AG04449 (cell line): ENCODE measurements at regions not wholly inside any gene's neighbourhood (a gene's known extent, or its start where the extent isn't known, plus 50 kb on each side); places are given as distances from the start of the nearest gene placed in this dataset.

Experiments
- CTCF ChIA-PET: fragments of 350-600 bp; formaldehyde crosslinking; extraction: SDS; loops from one replicate; lab custom pipeline; 2021; ENCODE audit warnings: antibody characterized with exemption; lab: Yijun Ruan, JAX
- POLR2A ChIA-PET: fragments of 400-600, 350-600 bp; formaldehyde crosslinking; extraction: SDS; loops from one replicate; lab custom pipeline; 2020; ENCODE audit warnings: antibody characterized with exemption, inconsistent platforms; lab: Yijun Ruan, JAX
- DNase-seq: peaks from one replicate; pipeline ENCODE4 v3.0.0-alpha.2; 2010; ENCODE audit warnings: low read depth, low spot score
- H3K4me3 ChIP-seq: 2 replicates; pipeline ENCODE4 v1.5.1; 2011; ENCODE audit warnings: low read depth, mild to moderate bottlenecking, control low read depth, low read length
- TF ChIP-seq, protein P1 (sequence below): IDR thresholded peaks from one replicate; pipeline ENCODE4 v1.5.1; 2011; ENCODE audit warnings: mild to moderate bottlenecking, moderate library complexity, low read length, control low read depth, inconsistent platforms; ENCODE audit not compliant: insufficient read depth; ENCODE audit errors: missing control alignments

DNA sequence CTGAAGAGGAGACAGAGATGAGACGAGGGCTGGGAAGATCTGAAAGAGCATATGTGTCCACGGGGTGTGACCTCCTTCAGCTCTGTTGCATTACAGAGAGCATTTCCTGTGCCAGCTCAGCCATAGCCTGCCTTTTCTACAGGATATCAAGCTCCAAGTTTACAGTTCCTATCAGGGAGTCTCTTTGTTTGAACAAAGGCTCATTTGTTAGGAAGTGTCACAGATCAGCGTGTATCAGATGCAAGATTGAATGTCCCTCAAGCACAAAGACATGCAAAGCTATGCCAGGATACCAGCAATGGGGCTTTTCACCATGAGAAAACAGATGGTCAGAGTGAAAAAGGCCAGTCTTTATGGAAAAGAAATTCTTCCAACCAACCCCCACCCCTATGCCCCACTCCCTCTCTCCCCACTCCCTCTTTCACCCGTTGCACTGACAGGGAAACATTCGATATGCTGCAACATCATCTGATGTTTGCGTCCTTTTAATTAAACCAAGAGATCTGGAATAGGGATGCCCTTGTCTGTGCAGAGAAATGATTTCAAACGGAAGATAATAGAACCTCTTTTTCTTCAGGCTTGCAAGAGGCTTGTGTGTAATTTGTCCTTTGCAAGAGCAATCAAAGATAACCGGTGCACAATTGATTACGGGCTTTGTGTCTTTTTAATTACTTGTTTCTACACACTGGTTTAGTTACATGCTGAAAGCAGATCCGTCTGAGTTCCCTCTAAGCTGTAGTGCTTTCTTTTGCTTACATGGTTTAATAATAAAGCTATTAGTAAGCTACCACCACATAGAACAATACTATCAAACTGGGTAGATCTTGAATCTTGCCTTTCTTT is 263.1 kb upstream of the RGMB start:
- TF ChIP-seq, protein P1, sequence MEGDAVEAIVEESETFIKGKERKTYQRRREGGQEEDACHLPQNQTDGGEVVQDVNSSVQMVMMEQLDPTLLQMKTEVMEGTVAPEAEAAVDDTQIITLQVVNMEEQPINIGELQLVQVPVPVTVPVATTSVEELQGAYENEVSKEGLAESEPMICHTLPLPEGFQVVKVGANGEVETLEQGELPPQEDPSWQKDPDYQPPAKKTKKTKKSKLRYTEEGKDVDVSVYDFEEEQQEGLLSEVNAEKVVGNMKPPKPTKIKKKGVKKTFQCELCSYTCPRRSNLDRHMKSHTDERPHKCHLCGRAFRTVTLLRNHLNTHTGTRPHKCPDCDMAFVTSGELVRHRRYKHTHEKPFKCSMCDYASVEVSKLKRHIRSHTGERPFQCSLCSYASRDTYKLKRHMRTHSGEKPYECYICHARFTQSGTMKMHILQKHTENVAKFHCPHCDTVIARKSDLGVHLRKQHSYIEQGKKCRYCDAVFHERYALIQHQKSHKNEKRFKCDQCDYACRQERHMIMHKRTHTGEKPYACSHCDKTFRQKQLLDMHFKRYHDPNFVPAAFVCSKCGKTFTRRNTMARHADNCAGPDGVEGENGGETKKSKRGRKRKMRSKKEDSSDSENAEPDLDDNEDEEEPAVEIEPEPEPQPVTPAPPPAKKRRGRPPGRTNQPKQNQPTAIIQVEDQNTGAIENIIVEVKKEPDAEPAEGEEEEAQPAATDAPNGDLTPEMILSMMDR = no peak
- H3K4me3 ChIP-seq = no peak overlapping the region
- ChIA-PET CTCF (interaction anchor here (1.1 kb wide), 1 partner anchor 259 kb away, joined by 4 read pairs; no protein-coding TSS in a partner anchor), POLR2A (no interaction called here)
- no peak for DNase-seq

DNA sequence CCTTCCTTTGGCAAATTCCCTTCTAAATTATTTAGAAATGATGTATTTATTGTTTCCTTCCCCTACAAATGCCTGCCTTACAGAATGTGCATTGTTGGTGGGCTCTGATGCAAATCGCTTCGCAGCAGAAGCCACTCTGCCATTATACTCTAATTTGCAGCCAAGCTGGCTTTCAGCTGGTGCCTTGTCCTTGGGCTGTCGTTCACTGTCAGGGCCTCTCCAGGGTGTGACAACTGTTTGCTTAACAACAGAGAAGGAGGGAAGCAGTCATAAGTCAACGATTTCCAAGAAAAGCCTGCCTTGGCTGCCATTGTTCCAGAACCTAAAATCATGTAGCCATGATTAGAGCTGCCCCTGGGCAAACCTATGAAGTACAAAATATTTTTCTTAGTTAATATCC is 260.1 kb upstream of the RGMB start:
- TF ChIP-seq, protein P1 = no peak
- H3K4me3 ChIP-seq = no peak overlapping the region
- DNase-seq = no peak
- ChIA-PET POLR2A (no interaction called here), CTCF (no interaction called here)

DNA sequence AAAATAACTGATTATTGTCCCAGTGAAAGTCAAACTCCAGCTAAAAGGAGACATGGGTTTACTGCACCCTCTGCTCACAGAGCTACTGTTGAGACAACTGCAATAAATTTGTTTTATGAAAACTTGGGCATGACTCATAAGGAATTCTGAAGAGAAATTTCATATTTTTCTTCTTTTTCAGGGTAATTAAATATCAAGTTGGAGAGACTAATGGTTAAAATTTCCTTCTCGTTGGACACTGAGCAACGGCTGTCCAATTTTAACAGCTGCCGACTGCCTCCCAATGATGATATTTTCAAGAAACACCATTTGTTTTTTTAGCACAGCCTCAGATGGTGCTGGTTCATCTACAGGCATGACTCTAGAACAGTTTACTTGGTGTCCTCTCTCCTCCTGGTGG is 259.2 kb upstream of the RGMB start:
- no peak overlapping the region for H3K4me3 ChIP-seq
- POLR2A ChIA-PET = no interaction called here
- no peak for DNase-seq
- TF ChIP-seq, protein P1 = no peak
- CTCF ChIA-PET = interaction anchor here (0.9 kb wide), 1 partner anchor 8 kb away, joined by 3 read pairs; no protein-coding TSS in a partner anchor

DNA sequence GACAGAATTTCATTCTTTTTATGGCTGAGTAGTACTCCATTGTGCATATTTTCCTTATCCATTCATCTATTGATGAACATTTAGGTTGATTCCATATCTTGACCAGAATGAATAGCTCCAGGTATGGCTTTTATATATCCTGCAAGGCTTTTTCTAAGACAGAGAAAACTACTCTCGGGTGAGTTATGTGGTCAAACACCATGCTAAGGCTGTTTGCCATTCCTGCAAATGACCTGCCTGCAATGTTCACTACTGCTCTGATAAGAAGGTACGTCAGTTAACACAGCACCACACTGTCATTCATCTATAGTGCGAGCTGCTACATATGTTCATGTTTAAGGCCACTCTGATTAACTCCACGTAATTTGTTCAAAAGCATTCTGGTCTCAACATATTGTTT is 256.8 kb upstream of the RGMB start:
- CTCF ChIA-PET = no interaction called here
- TF ChIP-seq, protein P1 = no peak
- DNase-seq = no peak
- POLR2A ChIA-PET = no interaction called here
- no peak overlapping the region for H3K4me3 ChIP-seq

DNA sequence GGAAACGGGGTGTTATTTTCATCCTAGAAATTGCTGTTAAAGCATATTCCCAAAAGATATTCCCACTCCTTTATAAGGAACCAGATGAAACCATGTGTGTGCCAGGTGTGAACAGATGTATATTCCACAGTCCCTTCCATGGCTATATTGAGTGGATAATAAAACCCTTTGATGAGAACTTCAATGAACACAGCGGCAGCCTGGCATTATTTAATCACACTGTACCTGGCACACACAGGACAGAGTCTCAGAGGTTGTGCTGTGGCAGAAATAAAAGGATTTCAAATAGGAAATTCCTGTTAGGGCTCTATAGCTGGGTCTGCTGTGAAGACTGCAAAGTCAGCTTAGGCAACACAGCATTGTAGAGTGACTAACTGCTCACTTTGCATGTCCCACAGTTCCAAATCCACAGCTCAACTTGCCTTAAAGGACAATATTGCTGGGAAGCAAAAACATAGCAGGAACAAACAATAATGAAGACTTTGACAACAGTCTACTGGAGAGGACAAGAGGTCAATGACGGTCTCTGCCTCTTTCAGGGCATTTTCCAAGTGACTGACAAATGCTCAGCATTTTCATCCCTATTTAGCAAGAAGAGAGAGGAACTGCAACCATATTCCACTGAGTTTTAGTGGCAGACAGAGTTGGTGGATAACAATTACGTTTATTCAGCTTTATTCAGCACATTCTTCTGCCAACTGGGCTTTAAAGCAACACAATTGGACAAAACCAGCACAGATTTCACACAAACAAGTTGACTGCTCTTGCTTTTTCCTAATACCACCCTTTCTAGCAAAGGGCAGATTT is 255.7 kb upstream of the RGMB start:
- no peak overlapping the region for H3K4me3 ChIP-seq
- POLR2A ChIA-PET = no interaction called here
- TF ChIP-seq, protein P1 = no peak
- CTCF ChIA-PET = interaction anchor here (1.3 kb wide), 1 partner anchor 251 kb away, joined by 5 read pairs; no protein-coding TSS in a partner anchor
- no peak for DNase-seq

DNA sequence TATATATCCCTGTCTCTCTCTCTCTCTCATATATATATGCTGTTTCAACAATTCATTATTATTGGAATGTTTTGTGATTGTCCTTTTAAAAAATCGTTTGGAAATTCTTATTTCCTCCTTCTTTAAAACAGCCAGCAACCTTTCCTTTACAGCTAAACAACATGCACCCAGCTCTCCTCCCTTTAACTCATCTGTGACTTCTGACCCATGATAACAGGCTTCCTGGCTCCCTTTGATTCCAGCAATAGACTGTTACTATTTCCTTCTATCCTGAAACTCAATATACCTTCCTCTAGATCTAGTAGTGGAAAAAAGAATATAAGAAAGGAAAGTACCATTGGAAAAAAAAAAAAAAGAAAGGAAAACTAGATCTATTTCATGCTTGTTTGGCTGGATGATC is 254.7 kb upstream of the RGMB start:
- ChIA-PET POLR2A (no interaction called here), CTCF (interaction anchor here (1.3 kb wide), 1 partner anchor 250 kb away, joined by 5 read pairs; no protein-coding TSS in a partner anchor)
- DNase-seq = no peak
- no peak overlapping the region for H3K4me3 ChIP-seq
- TF ChIP-seq, protein P1 = no peak
